Body of pancreas (tissue), 4 donors: ENCODE measurements at regions not wholly inside any gene's neighbourhood (a gene's known extent, or its start where the extent isn't known, plus 50 kb on each side); places are given as distances from the start of the nearest gene placed in this dataset.

Experiments
- ATAC-seq: fragments of 150-250 bp; one replicate; pipeline ENCODE4 v1.9.1; 2016
- DNase-seq, 4 donors: peaks; one replicate each; pipeline ENCODE4 v3.0.0-alpha.2; 2019
- H3K27ac ChIP-seq, 4 donors: fragments of 200-600 bp; sonication (generic); 1 replicate in 3 of 4; 2 replicates in 1 of 4; pipeline versions ENCODE4 v1.5.1 to v1.6.1; 2016 to 2019; ENCODE audit warnings: mild to moderate bottlenecking in 1 of 4, mixed read lengths in 1 of 4, moderate library complexity in 1 of 4
- H3K27me3 ChIP-seq, 2 donors: fragments of 200-600 bp; sonication (generic); one replicate each; pipeline ENCODE4 v1.6.0; 2016; ENCODE audit warnings: mild to moderate bottlenecking in 1 of 2
- H3K36me3 ChIP-seq, 2 donors: fragments of 200-600 bp; sonication (generic); replicated peaks in 1 of 2; 2 replicates each; pipeline ENCODE4 v1.5.1; 2016; ENCODE audit warnings: low read depth in 2 of 2; ENCODE audit not compliant: insufficient read depth in 1 of 2
- H3K4me1 ChIP-seq: fragments of 200-600 bp; sonication (generic); one replicate; pipeline ENCODE4 v1.6.0; 2016
- H3K4me3 ChIP-seq, 2 donors: fragments of 200-600 bp; sonication (generic); 1 replicate in 1 of 2; 2 replicates in 1 of 2; pipeline ENCODE4 v1.5.1; 2016 to 2019
- H3K9me3 ChIP-seq, 3 donors: fragments of 200-600 bp; sonication (generic); 1 replicate in 2 of 3; 2 replicates in 1 of 3; pipeline ENCODE4 v1.5.1; 2016
- POLR2A ChIP-seq, 3 donors: fragments of 450-650 bp; IDR thresholded peaks; one replicate each; pipeline ENCODE4 v1.6.1; 2016; ENCODE audit warnings: antibody characterized with exemption in 3 of 3, mild to moderate bottlenecking in 2 of 3
- WGBS, 2 donors: methylation state at CpG; one replicate each; pipeline ENCODE4 v1.1.5; 2017; 5-methylcytosine and 5-hydroxymethylcytosine counted together
- intact Hi-C: fragments of 100-400 bp; cut with DNase I; formaldehyde crosslinking; loops from one replicate; pipeline ENCODE4 v1.15.1; 2023
- TF ChIP-seq, protein P1 (sequence below), 7 experiments: fragments of 450-650 bp in 4 of 7; fragments of 200-600 bp in 3 of 7; sonication (generic) in 3 of 7; IDR thresholded peaks; one replicate each; pipeline ENCODE4 v1.5.1; 2016 to 2019; ENCODE audit warnings: antibody characterized with exemption in 7 of 7

DNA sequence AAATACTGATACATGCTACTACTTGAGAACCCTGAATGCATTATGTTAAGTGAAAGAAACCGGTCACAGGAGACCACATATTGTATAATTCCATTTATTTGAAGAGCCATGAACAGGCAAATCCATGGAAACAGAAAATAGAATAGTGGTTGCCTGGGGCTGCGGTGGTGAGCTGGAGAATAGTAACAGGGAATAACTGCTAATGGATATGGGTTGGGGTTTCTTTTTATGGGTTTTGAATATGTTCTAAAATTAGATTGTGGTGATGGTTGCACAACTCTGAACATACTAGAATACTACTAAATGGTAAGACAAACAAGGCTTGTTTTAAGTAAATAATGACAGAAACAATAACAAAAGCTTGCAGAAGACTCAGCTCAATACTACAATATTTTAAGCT, 293.0 kb downstream of the BTG1 start:
- intact Hi-C loops: no loop called here
- Histone ChIP-seq H3K9me3 (no peaks in the 10 kb centered on the region), H3K36me3 (no peaks in the 10 kb centered on the region), H3K4me1 (no peaks in the 10 kb centered on the region), H3K4me3 (no peak overlapping the region), H3K27ac (no peak overlapping the region), H3K27me3 (no peaks in the 10 kb centered on the region)
- TF ChIP-seq, protein P1, sequence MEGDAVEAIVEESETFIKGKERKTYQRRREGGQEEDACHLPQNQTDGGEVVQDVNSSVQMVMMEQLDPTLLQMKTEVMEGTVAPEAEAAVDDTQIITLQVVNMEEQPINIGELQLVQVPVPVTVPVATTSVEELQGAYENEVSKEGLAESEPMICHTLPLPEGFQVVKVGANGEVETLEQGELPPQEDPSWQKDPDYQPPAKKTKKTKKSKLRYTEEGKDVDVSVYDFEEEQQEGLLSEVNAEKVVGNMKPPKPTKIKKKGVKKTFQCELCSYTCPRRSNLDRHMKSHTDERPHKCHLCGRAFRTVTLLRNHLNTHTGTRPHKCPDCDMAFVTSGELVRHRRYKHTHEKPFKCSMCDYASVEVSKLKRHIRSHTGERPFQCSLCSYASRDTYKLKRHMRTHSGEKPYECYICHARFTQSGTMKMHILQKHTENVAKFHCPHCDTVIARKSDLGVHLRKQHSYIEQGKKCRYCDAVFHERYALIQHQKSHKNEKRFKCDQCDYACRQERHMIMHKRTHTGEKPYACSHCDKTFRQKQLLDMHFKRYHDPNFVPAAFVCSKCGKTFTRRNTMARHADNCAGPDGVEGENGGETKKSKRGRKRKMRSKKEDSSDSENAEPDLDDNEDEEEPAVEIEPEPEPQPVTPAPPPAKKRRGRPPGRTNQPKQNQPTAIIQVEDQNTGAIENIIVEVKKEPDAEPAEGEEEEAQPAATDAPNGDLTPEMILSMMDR (IDR thresholded peaks at IDR 0.05): no peak
- TF ChIP-seq POLR2A (IDR thresholded peaks at IDR 0.05): no peak
- no peak for DNase-seq
- ATAC-seq: no peak
- WGBS, 2 donors: 83 to 94% methylated on average over 2 of the region's 2 CpGs

DNA sequence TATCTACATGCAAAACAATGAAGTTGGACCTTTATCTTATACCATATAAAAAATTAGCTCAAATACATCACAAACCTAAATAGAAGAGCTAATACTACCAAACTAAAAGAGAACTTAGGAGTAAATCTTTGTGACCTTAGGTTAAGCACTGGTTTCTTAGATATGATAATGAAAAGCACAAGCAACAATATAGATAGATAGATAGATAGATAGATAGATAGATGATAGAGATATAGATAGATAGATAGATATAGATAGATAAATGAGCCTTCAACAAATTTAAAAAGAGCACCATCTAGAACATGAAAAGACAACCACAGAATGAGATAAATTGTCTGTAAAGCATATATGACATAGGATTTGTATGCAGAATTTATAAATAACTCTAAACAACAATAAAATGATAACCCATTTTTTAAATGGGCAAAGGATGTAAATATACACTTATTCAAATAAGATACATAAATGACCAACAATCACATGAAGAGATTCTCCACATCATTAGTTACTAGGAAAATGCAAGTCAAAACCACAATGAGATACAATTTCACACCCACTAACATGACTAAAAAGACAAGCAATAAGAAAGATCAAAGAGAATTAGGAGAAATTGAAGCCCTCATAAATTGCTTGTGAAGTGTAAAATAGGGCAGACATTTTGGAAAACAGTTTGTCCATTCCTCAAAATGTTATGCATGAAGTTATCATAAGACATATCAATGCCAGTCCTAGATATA, 293.7 kb downstream of the BTG1 start:
- no peaks in the 10 kb centered on the region for H3K27me3 ChIP-seq
- no peak for DNase-seq
- H3K36me3 ChIP-seq: no peaks in the 10 kb centered on the region
- no peaks in the 10 kb centered on the region for H3K9me3 ChIP-seq
- no peak for TF ChIP-seq POLR2A (IDR thresholded peaks at IDR 0.05)
- TF ChIP-seq, protein P1 (IDR thresholded peaks at IDR 0.05): no peak
- H3K4me1 ChIP-seq: no peaks in the 10 kb centered on the region
- no peak for ATAC-seq
- no peak overlapping the region for H3K27ac ChIP-seq
- intact Hi-C loops: no loop called here
- H3K4me3 ChIP-seq: no peak overlapping the region

DNA sequence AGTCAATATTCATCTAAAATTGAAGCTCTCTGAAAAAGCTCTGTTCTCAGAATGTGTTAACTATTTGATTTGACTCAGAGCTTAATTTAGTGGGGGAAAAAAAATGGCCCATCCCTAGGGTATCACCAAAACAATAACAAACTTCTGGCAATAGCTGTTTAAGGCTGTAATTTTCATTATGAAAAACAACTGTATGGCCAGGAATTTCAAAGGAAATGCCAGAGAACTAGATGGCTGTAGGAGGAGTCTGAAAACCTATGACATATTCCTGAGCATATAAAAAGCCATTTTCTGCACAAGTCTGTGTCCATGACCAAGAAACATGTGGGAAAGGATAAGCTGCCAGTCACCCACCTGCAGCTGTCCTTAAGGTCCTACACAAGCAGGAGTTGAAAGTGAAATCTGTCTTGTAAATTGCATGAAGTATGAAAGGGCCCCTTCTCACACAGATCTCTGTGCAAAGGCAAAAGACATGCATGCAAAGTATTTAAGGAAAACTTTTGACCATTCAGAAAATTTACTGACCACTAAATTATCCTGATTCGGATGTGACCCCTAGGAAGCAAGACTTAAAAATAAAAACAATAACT, 299.1 kb downstream of the BTG1 start:
- intact Hi-C loops: no loop called here
- TF ChIP-seq POLR2A (IDR thresholded peaks at IDR 0.05): no peak
- TF ChIP-seq, protein P1 (IDR thresholded peaks at IDR 0.05): no peak
- H3K4me1 ChIP-seq: no peaks in the 10 kb centered on the region
- no peak overlapping the region for H3K4me3 ChIP-seq
- H3K36me3 ChIP-seq: no peaks in the 10 kb centered on the region
- ATAC-seq (no peak), DNase-seq (no peak)
- H3K27me3 ChIP-seq: no peaks in the 10 kb centered on the region
- WGBS, 2 donors: 73 to 90% methylated on average over 1 of the region's 1 CpG
- no peaks in the 10 kb centered on the region for H3K9me3 ChIP-seq
- no peak overlapping the region for H3K27ac ChIP-seq

DNA sequence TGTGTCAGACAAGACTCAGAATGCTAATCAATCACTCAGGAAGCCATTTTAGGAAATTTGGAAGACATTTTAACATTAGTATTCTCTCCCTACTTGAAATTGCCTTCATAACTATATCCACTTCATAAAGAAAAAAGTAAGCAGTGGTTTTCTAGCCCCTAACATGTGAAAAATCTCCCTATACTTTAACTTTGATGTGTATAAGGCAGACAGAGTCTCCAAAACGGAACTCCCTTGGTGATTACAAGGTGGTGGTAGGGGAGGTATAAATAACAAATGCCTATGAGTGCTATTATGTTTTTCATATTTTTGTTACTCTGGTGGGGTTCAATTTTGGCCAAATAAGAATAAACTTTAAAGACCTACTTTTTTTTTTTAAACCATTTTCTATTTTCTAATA, 300.3 kb downstream of the BTG1 start:
- no peak for ATAC-seq
- Histone ChIP-seq H3K9me3 (no peaks in the 10 kb centered on the region), H3K36me3 (no peaks in the 10 kb centered on the region), H3K27me3 (no peaks in the 10 kb centered on the region), H3K4me1 (no peaks in the 10 kb centered on the region), H3K4me3 (no peak overlapping the region), H3K27ac (no peak overlapping the region)
- DNase-seq: no peak
- intact Hi-C loops: no loop called here
- WGBS, 2 donors: 78 to 96% methylated on average over 1 of the region's 1 CpG
- TF ChIP-seq POLR2A (IDR thresholded peaks at IDR 0.05): no peak
- TF ChIP-seq, protein P1 (IDR thresholded peaks at IDR 0.05): no peak

DNA sequence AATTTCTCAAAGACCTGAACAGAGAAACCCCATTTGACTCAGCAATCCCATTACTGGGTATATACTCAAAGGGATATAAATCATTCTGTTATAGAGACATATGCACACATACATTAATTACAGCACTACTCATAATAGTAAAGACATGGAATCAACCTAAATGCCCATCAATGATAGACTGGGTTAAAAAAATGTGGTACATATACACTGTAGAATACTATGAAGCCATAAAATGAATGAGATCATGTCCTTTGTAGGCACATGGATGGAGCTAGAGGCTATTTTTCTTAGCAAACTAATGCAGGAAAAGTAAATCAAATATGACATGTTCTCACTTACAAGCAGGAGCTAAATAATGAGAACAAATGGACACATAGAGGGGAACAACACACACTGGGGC, 303.8 kb downstream of the BTG1 start:
- Histone ChIP-seq H3K27ac (no peak overlapping the region), H3K4me3 (no peak overlapping the region), H3K27me3 (no peaks in the 10 kb centered on the region), H3K9me3 (no peaks in the 10 kb centered on the region), H3K4me1 (no peaks in the 10 kb centered on the region), H3K36me3 (no peaks in the 10 kb centered on the region)
- TF ChIP-seq, protein P1 (IDR thresholded peaks at IDR 0.05): no peak
- TF ChIP-seq POLR2A (IDR thresholded peaks at IDR 0.05): no peak
- ATAC-seq (no peak), DNase-seq (no peak)
- intact Hi-C loops: no loop called here
